ENCODE measurements at regions not wholly inside any gene's neighbourhood (a gene's known extent, or its start where the extent isn't known, plus 50 kb on each side); places are given as distances from the start of the nearest gene placed in this dataset.

DNA sequence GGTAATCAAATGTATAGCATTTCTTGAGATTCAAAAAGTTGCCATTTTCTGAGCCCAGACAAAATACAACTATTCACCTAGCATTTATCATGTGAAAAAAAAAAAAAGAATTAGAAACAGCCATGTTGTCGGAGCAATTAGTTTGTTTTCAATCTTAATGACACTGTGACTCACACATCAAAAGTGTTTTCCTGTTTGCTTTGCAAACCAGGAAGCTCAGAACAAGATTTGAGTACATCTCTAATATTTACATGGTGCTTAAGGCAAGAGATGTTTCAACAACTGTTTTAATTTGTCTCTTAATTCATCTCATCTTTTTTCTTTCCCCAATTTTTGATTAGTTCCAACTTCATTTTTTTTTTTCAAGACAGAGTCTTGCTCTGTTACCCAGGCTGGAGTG lies 62.5 kb upstream of the CAPZB start (continued):
- TF ChIP-seq, protein P1, sequence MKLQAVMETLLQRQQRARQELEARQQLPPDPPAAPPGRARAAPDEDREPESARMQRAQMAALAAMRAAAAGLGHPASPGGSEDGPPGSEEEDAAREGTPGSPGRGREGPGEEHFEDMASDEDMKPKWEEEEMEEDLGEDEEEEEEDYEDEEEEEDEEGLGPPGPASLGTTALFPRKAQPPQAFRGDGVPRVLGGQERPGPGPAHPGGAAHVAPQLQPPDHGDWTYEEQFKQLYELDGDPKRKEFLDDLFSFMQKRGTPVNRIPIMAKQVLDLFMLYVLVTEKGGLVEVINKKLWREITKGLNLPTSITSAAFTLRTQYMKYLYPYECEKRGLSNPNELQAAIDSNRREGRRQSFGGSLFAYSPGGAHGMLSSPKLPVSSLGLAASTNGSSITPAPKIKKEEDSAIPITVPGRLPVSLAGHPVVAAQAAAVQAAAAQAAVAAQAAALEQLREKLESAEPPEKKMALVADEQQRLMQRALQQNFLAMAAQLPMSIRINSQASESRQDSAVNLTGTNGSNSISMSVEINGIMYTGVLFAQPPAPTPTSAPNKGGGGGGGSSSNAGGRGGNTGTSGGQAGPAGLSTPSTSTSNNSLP (IDR thresholded peaks at IDR 0.05; ENCODE audit: low read depth, low read length) = peak; percentile 51; the same call in 1 of the 2 replicates
- no peak for TF ChIP-seq TSC22D2 (CRISPR knock-in tag; IDR thresholded peaks at IDR 0.05; ENCODE audit: borderline replicate concordance)
- TF ChIP-seq REPIN1 (CRISPR knock-in tag; IDR thresholded peaks at IDR 0.05; ENCODE audit: borderline replicate concordance, low read depth) = no peak
- no peak for TF ChIP-seq PHB2 (IDR thresholded peaks at IDR 0.05; ENCODE audit: partially characterized antibody)
- TF ChIP-seq, protein P2, sequence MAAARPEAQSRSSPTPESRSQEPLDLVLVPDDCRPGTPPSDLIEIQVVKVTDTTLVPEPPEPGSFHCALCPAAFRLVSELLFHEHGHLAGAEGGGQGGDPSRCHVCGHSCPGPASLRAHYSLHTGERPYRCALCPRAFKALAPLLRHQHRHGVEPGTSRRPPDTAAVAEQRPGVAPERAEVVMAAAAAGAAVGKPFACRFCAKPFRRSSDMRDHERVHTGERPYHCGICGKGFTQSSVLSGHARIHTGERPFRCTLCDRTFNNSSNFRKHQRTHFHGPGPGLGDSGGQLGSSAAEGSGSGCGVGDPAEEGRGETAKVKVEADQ (CRISPR knock-in tag; IDR thresholded peaks at IDR 0.05; ENCODE audit: borderline replicate concordance) = no peak
- TF ChIP-seq MED1 (CRISPR knock-in tag; IDR thresholded peaks at IDR 0.05) = no peak
- TF ChIP-seq TRIM24 (CRISPR knock-in tag; IDR thresholded peaks at IDR 0.05) = no peak
- TF ChIP-seq, protein P3, sequence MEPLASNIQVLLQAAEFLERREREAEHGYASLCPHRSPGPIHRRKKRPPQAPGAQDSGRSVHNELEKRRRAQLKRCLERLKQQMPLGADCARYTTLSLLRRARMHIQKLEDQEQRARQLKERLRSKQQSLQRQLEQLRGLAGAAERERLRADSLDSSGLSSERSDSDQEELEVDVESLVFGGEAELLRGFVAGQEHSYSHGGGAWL (CRISPR knock-in tag; IDR thresholded peaks at IDR 0.05) = no peak
- TF ChIP-seq, protein P4, sequence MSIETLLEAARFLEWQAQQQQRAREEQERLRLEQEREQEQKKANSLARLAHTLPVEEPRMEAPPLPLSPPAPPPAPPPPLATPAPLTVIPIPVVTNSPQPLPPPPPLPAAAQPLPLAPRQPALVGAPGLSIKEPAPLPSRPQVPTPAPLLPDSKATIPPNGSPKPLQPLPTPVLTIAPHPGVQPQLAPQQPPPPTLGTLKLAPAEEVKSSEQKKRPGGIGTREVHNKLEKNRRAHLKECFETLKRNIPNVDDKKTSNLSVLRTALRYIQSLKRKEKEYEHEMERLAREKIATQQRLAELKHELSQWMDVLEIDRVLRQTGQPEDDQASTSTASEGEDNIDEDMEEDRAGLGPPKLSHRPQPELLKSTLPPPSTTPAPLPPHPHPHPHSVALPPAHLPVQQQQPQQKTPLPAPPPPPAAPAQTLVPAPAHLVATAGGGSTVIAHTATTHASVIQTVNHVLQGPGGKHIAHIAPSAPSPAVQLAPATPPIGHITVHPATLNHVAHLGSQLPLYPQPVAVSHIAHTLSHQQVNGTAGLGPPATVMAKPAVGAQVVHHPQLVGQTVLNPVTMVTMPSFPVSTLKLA (IDR thresholded peaks at IDR 0.05) = no peak
- TF ChIP-seq ZNF776 (CRISPR knock-in tag; IDR thresholded peaks at IDR 0.05) = no peak
- no peak for TF ChIP-seq CEBPG (CRISPR knock-in tag; IDR thresholded peaks at IDR 0.05)
- TF ChIP-seq, protein P5, sequence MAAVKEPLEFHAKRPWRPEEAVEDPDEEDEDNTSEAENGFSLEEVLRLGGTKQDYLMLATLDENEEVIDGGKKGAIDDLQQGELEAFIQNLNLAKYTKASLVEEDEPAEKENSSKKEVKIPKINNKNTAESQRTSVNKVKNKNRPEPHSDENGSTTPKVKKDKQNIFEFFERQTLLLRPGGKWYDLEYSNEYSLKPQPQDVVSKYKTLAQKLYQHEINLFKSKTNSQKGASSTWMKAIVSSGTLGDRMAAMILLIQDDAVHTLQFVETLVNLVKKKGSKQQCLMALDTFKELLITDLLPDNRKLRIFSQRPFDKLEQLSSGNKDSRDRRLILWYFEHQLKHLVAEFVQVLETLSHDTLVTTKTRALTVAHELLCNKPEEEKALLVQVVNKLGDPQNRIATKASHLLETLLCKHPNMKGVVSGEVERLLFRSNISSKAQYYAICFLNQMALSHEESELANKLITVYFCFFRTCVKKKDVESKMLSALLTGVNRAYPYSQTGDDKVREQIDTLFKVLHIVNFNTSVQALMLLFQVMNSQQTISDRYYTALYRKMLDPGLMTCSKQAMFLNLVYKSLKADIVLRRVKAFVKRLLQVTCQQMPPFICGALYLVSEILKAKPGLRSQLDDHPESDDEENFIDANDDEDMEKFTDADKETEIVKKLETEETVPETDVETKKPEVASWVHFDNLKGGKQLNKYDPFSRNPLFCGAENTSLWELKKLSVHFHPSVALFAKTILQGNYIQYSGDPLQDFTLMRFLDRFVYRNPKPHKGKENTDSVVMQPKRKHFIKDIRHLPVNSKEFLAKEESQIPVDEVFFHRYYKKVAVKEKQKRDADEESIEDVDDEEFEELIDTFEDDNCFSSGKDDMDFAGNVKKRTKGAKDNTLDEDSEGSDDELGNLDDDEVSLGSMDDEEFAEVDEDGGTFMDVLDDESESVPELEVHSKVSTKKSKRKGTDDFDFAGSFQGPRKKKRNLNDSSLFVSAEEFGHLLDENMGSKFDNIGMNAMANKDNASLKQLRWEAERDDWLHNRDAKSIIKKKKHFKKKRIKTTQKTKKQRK (IDR thresholded peaks at IDR 0.05; ENCODE audit: low read length) = no peak
- TF ChIP-seq FOXP1 (IDR thresholded peaks at IDR 0.05) = peak; percentile 50; the same call in 1 of the 2 replicates
- TF ChIP-seq FOXP1 (CRISPR knock-in tag; IDR thresholded peaks at IDR 0.05) = peak; percentile 74
- TF ChIP-seq, protein P6, sequence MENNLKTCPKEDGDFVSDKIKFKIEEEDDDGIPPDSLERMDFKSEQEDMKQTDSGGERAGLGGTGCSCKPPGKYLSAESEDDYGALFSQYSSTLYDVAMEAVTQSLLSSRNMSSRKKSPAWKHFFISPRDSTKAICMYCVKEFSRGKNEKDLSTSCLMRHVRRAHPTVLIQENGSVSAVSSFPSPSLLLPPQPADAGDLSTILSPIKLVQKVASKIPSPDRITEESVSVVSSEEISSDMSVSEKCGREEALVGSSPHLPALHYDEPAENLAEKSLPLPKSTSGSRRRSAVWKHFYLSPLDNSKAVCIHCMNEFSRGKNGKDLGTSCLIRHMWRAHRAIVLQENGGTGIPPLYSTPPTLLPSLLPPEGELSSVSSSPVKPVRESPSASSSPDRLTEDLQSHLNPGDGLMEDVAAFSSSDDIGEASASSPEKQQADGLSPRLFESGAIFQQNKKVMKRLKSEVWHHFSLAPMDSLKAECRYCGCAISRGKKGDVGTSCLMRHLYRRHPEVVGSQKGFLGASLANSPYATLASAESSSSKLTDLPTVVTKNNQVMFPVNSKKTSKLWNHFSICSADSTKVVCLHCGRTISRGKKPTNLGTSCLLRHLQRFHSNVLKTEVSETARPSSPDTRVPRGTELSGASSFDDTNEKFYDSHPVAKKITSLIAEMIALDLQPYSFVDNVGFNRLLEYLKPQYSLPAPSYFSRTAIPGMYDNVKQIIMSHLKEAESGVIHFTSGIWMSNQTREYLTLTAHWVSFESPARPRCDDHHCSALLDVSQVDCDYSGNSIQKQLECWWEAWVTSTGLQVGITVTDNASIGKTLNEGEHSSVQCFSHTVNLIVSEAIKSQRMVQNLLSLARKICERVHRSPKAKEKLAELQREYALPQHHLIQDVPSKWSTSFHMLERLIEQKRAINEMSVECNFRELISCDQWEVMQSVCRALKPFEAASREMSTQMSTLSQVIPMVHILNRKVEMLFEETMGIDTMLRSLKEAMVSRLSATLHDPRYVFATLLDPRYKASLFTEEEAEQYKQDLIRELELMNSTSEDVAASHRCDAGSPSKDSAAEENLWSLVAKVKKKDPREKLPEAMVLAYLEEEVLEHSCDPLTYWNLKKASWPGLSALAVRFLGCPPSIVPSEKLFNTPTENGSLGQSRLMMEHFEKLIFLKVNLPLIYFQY (CRISPR knock-in tag; IDR thresholded peaks at IDR 0.05; ENCODE audit: borderline replicate concordance) = no peak
- TF ChIP-seq RBAK (CRISPR knock-in tag; IDR thresholded peaks at IDR 0.05) = no peak
- no peak for TF ChIP-seq CBX2 (IDR thresholded peaks at IDR 0.05; ENCODE audit: low read depth, low read length)
- no peak for TF ChIP-seq CBX2 (CRISPR knock-in tag; IDR thresholded peaks at IDR 0.05; ENCODE audit: low read depth)
- TF ChIP-seq ZBTB1 (CRISPR knock-in tag; IDR thresholded peaks at IDR 0.05; ENCODE audit: borderline replicate concordance) = no peak
- no peak for TF ChIP-seq ZNF572 (CRISPR knock-in tag; IDR thresholded peaks at IDR 0.05)
- peak; percentile 25; the same call in 1 of the 2 replicates for TF ChIP-seq BCL6 (CRISPR knock-in tag; IDR thresholded peaks at IDR 0.05)
